COR-L47 (cell line): ENCODE measurements at regions not wholly inside any gene's neighbourhood (a gene's known extent, or its start where the extent isn't known, plus 50 kb on each side); places are given as distances from the start of the nearest gene placed in this dataset.

Experiments used
- DNase-seq: peaks from one replicate; lab custom pipeline; 2025; lab: John Stamatoyannopoulos, UW

DNA sequence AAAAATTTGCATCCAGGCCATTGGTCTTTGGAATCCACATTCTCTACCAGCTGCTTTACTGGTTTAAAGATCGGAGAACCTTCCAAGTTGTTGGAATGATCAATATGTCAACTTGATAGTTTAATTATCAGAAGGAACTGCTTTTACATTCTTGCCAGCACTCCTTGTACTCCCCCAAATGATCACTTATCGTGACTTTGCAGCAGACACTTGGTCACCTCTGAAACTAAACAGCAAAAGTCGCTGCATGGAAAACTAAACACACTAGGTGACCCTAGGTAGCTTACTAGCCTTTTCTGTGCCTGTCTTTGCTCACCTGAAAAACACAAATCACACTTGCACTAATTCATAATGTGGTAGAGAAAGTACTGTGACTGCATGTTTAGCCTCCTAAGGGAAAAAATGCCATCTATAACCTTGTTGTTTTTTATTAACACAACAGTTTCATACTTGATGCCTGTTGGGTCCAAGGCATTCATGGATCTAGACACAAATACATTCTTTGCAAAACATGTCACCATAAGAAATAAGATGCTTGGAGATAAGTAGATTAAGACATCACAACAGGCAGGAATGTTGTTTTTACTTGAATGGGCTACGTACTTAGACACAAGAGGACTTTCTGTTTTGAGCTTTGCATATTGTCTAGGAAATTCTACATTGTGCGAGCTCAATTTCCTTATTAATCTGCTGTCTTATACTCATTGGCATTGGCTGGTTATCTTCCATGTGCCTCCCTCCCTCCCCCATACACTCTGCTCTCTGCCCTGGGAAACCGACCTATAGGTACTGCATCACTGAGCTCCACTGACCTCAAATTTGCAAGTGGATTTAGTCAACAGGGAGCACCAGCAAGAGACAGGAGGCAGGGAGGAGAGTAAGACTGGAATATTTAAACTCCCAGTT, 219.1 kb upstream of the STK17B start:
- no peak for DNase-seq

DNA sequence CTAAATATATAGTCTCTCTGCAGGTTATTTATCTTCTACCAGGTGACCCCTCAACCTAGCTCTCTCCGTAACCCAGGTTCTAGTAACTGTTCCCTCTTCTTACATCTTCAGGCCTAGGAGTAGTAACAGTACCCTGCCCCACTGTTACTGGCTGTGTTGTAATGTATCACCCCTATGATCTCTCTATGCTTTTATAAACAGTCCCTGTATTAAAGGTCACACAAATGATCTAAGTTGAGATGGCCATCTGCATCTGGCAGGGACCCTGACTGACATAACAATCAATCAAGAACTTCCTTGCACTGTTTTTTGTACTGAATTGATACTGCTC, 219.7 kb upstream of the STK17B start:
- no peak for DNase-seq

DNA sequence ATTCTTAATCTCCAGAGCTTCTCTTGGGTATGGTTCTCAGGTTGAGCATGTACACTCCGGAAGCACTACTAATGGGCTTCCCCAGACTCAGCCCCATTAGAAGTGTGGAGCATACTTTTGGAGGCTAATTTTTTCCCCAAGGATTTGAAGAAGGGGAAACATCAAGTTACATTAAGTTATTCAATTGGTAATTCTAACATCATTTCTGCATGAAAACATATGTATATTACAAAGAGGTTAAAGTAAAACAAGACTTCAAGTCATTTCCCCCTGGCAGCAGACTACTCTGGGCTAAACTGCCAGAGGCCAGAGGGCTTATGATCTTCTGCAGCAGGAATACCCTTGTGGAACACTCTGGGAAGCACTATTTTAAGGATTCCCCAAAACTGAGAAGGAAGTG, 227.7 kb upstream of the STK17B start:
- DNase-seq = no peak

DNA sequence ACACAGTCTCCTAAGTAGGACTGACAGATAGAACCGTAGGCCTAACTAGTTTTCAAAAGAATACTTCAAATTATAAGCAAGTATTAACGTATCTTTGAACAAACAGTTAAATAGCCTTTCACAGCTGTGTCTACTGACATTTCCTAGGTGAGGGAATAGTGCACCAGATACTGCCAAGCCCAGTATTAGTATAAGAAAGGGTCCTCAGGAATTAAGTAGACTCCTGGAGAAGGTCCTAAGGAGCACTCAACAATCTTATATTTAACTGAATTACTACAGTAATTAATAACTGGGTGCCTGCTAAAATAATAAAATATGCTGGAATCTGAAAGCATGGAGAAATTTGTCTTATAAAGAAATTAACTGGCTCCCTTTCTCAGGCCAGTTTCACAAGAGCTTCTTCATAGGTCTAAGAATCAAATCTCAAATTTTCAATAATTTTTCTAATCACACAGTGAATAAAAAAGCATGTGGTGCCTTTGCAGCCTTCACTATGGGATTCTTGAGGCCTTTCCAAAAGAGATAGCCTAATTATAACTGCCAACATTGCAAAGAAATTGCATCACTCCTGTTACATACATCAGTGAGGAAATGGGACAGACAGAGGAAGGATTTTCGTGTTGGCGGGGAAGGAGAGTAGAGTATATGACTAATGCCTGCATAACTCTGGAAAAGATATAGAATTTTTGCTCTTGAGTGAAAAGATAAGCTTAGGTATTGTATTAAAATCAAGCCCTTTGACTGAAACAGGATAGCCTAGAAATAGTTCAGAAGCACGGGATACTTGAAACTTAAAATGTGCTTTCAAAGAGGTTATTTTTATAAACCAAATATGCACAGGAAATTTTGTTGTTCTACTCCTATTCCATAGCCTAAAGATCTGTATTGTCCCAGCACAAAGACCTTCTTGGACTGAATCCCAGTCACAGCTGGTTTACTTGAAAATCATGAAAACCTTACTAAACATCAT, 228.6 kb upstream of the STK17B start:
- DNase-seq = no peak

DNA sequence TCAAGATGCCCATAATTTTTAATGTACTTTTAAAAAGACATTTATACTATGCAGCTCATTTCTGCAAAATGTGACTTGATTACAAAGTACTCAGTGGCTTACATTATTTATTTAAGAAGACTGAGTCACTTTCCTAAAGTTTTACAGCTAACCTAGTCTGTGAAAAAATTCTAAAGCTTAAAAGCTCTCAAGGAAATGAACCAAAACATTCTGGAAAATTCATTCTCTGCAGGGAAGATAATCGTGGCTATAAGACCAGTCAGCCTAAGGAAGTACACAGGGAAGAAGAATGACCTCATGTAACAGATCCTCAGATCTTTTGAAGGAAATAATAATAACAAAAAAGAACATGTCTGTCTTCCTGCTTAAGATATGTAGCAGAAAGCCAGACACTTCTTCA, 232.1 kb upstream of the STK17B start:
- DNase-seq = no peak

DNA sequence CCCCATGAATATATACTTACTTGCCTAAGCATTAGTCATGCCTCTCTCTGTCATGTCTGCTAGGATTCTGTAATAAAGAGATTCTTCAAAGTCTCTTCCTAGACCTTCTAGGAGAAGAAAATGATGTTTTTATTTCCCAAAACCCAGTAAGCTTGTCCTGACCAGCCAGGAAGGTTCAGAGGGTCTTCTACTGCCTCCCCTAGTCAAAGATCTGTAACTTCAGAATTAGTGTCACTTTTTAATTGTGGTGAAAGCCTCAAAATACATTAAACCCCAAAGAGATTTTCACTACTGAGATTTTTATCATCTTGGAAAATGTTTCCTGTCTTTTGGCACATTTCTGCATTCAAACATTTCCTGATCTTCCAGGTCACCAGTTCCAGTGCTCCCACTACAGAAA, 232.9 kb upstream of the STK17B start:
- no peak for DNase-seq

DNA sequence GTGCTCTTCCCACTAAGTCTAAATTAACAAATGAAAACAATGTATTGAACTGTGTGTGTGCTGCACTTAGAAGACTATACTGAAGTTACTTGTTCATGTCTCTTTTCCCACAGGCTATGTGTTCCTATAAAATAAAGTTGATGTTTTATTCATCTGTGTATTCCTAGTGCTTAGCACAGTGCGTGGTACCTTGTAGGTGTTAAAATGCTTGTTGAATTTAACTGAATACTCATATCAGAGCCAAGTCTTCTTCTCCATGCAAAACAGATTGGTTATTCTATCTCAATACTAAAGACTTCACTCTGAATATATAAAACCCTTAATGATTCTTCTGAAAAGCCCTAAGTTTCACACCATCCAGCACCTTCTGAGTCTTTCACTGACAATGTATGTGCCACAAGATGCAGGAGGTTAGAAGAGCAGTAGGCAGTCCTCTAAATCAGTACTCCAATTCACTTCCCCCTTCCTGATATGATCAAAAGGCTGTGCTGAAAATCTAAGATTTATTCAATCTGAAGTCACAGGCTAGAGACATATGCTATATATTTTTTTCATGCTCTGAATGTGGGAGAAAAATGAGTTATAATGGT, 231.7 kb upstream of the CCDC150 start:
- DNase-seq = no peak

DNA sequence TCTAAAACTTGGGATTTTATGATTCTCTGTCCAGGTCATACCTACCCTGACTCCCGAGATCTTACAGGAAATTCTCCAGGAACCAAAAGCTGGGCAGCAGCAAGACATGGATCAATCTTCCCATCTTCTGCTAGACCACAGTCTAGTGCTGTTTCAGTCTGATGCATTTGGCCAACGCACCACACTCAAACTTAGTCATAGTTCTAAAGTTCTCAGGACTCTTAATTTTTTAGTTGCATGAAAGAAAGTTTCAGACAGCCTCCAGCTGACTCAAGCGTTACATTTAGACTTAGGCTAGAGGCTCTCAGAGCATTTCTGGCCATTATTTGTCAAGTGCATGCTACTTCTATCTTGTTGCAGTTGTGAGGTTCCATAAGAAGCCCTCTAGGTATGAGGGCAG, 230.1 kb upstream of the CCDC150 start:
- DNase-seq = no peak

DNA sequence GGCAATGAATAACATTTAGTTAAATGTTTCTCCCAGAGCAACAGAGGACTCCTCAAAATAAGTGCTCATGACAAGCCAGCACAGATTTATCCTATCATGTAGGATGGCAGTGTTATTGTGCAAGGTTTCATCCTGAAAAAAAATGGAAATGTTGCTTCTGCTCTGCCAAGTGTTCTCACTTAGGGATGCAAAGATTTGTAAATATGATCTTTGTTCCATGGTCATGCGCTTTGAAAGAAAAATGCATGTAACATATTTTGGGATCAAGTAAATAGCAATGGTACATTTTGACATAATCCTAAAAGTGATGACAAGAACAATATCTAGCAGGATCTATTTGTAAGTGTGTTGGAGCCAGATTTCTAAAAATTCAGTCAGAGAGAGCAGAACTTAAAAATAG, 229.5 kb upstream of the CCDC150 start:
- DNase-seq = no peak

DNA sequence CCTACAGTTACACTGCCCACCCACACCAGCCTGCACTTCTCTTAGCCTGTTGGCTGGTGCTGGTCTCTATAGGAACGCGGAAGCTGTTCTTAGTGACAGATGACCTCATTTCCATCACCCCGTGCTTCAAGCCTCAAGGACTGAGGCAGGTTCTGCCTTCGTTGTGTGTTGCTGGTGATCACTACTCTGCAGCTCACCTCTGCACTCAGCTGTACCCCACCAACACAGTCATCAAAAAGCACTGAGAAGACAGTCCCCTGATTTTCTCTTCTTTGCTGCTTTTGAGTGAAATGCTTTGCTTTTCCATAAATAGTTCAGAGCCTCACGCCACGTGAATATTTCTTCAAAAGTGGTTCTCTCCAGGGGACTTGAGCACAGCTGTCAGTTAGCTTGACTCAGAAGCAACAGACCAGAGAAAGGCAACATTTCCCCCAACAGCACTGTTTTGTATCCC, 225.7 kb upstream of the CCDC150 start:
- no peak for DNase-seq

DNA sequence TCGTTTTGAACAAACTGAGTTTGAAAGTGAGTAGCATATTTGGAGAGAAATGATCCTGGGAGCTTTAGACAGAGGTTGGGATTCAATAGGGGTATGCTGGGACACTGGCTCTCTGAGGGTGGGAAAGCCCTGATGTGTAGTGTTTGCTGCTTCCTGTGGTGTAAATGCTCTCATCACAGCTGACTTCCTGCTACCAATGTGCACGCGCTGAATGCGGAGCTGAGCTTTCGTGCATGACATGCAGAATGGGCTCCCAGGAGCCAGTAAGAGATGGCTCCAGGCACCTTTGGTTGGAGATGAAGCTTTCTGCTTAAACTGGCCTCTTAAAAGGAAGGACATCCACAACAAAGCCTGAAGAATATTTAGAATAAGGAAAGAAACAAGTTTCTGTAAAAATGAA, 224.1 kb upstream of the CCDC150 start:
- no peak for DNase-seq

DNA sequence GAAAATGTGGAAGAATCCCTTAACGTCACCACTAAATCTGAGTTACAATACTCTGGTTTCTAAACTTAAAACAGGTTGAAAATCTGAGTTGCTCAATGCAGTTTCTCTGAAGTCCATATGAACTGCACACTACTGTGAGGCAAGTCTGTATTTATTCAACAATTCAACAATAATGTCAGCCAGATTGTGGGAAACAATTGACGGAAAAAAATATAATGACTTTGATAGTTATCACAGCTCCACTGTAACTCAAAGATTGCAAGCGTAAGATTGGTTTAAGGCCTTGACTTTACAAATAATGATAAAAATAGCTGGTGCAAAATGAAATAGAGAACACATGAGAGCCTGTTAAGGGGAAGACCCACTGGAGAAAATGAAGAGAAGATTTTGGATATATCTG, 219.4 kb upstream of the CCDC150 start:
- no peak for DNase-seq

DNA sequence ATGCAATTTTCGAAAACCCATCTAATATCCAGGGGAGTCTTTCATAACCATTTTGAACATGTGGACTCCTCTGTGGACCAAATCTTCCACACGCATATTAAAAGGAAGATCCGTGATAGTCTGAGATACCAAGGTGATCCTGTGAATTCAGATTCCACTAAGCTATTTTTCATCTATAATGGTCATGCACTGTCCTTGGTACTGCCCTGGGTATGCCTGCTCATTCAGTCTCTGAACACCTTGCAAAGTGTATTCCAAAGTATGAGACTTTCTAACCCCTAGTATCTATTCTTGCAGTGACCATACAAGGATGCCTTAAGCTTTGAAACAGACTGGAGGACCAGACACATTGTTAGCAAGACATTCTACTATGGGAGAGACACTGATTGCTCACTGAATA, 217.6 kb upstream of the CCDC150 start:
- DNase-seq = no peak

DNA sequence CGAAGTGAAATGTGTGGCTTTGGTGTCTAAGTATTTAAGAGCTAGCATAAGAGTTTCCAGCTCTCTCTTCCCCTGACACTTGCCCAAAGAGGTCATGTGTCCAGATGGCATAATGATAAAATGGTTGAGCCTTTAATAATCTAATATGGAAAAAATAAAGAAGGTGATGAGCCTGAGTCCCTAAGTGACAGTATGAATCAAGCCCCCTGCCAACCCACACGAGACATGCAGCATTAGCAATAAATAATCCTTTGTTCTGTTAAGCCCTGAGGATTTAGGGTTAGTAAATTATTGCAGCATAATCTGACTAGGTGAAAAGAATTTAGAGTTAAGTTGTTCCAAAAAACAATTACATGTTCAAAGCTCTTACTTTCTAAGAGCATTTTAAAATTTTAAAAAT, 217.2 kb upstream of the CCDC150 start:
- no peak for DNase-seq

DNA sequence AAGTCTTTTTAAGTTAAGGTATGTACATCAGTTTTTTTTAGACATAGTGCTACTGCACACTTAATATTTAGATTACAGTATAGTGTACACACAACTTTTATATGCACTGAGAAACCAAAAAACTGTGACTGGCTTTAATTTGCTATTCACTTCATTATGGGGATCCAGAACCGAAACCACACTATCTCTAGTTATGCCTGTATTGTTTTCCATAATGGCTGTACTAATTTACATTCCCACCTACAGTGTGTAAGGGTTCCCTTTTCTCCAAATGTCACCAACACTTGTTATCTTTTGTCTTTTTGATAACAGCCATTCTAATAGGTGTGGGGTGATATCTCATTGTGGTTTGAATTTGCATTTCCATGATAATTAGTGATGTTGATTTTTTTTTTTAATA, 213.4 kb upstream of the CCDC150 start:
- DNase-seq = no peak

DNA sequence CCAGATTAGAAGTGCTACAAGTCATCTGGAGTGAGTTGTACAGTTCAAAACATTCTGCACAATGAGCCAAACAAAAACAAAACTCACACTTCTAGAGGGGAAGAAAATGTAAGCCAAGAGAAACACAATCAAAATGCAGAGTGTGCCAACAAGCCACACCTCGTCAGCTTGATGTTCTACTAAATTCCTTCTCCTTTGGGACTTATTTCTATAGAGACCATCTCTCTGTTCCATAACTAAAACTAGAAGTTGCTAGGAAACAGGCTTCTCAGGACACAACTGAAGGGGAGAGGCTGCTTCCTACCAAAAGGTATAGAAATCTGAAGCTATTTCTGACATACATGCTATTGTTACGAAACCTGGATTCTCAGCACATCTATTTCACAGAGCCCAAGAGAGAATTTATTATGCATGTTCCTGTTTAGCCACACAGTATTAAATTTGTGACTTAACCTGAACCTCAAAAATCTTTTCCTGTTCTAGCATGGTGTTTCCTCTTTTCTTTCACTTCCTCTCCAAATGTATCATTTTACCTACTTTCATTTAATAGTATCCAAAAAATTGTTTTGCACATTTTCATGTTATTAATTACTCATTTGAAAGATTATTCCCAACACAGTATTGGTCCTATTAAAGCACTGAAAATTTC, 211.4 kb upstream of the CCDC150 start:
- DNase-seq = no peak

DNA sequence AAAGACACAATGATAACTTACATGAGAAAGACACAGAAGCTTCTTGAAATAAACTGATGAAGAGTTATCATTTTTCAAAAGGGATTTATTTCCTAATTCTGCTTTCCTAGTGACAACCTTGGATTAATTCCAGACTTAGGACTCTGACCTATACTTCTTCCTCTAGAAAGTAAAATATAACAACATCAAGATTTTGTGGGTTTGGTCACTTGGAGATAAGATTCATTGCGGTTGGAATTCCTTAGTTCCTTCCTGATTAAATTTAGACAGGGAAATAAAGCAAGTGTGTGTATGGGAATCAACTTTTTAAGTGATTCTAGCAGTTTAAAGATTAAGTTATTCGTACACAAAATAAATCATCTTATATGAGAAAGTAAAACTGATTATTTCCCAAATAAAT, 208.4 kb upstream of the CCDC150 start:
- no peak for DNase-seq

DNA sequence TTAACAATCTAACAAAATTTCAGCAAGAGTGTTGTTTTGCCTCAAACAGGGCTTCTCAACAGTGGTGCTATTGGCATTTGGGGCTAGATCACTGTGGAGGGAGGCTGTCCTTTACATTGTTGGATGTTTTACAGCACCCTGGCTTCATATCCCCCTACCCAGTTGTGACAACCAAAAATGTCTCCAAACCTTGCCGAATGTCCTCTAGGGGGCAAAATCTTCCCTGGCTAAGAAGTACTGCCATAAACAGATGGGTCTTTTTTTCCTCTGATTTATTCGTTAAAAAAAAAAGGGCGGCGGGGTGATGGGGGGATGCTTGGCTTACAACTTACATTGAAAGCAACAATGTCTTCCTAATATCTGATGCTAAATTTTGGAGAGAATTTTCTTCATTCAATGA, 207.6 kb upstream of the CCDC150 start:
- no peak for DNase-seq

DNA sequence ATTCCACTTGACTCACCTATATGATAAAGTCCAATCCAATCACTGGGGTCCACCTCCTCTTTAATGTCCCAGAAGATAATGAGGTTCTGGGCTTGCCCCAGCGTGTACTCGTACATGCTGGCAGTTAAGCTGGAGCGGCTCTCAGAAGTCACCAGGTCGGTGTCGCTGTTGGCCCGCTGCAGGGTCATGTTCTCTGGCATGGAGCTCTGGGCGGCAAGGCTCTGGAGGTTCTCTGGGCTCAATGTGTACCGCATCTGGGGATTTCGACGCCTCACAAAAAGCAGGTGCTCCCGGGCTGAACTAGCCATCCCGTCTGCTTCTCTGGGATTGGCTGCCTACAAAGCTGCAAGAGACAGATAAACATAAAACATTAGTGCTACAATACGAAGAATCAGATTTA, 206.4 kb upstream of the CCDC150 start:
- DNase-seq = no peak

DNA sequence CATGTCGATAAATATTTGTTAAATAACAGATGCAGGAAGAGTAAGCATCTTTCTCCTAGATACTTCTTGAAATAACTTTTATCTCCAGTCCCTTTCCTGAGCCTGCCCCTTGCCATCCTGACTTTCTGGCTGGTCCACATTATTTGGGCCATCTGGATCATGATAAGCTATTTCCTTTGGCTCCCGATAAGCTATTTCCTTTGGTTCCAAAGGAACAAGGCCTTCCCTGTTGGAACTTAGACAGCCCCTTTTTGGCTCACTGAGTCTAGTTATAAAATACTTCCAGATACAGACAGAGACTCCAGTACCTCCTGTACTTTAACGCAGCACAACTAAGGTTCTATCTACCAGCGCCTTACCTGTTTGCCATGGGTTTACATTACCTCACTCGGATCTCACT, 205.3 kb upstream of the CCDC150 start:
- no peak for DNase-seq

DNA sequence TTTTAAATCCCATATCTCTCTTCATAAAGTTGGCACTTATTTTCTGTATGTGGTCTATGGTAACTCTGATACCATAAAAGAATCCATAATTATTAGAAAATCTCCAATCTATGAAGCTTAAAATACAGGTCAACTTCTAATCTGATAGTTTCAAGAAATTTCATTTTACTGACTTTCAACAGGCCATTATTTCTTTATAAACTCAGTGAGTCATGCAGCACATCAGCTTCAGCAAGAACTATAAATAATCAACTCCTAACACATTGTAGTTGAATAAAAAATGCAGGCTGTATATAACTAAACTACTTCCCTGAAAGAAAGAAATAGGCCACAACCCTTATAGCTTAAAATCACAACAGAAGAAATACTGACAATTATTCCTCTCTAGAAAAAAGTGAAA, 204.3 kb upstream of the CCDC150 start:
- no peak for DNase-seq

DNA sequence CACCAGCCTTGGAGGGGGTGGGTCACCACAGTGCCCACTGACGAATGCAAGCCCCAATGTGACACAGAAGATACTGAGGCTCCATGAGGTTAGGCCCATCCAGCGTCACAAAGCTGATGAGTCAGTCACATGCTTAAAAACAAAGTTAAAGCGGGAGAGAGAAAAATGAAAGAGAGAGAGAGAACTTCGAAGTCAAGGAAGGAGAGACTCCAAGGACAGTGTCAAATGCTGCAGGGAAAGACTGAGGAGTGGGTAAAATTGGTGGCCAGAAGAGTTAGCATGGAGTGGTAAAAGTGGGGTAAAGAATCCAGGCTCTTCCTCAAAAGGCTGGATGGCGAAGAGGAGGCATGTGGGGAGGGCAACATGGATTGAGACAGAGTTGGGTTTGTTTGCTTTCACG, 201.9 kb upstream of the CCDC150 start:
- no peak for DNase-seq
